K562 (cell line): ENCODE measurements at regions not wholly inside any gene's neighbourhood (a gene's known extent, or its start where the extent isn't known, plus 50 kb on each side); places are given as distances from the start of the nearest gene placed in this dataset.

Experiments used
- ATAC-seq: fragments of 200-7000 bp; cut with Tn5 transposase; 3 replicates; pipeline ENCODE4 v1.9.1; 2020; ENCODE audit warnings: moderate library complexity
- BruUV-seq: library from RNA; stranded (reverse); fragments of 400-500 nt; replicated peaks from 2 replicates; lab custom pipeline; 2021; lab: Mats Ljungman, UMichigan
- CTCF ChIA-PET: fragments of 300-600 bp; formaldehyde crosslinking; extraction: SDS; loops from one replicate; lab custom pipeline; 2021; ENCODE audit warnings: low intra/inter-chr PET ratio; lab: Yijun Ruan, JAX
- POLR2A ChIA-PET: fragments of 300-600, 350-650 bp; sonication (Branson Sonifier 250); formaldehyde crosslinking; extraction: SDS; loops from one replicate; lab custom pipeline; 2021; ENCODE audit warnings: antibody characterized with exemption, inconsistent platforms; lab: Yijun Ruan, JAX
- DNase-seq, 4 experiments: peaks; one replicate each; pipeline versions ENCODE4 v3.0.0 to v3.0.0-alpha.2; 2011 to 2018; ENCODE audit warnings: low spot score in 3 of 4, mixed read lengths in 3 of 4; ENCODE audit errors: extremely low read depth in 1 of 4
- FAIRE-seq: peaks from 2 replicates; lab custom pipeline; 2011; peaks lifted over from hg19 to GRCh38; lab: Jason Lieb, UNC
- H2AFZ ChIP-seq: 2 replicates; pipeline ENCODE4 v1.6.0; 2011; ENCODE audit warnings: low read depth, low read length, control low read depth, inconsistent platforms
- H3K27ac ChIP-seq: fragments of 200-600 bp; 3 replicates; pipeline ENCODE4 v1.8.0; 2011; ENCODE audit warnings: low read depth, mild to moderate bottlenecking, control low read depth, inconsistent platforms, low read length, moderate library complexity, mixed read lengths; ENCODE audit errors: extremely low read depth
- H3K27me3 ChIP-seq, 2 experiments: fragments of 300-600 bp in 1 of 2; 2 replicates in 1 of 2; 3 replicates in 1 of 2; pipeline versions ENCODE4 v1.6.0 to v1.8.0; 2011; ENCODE audit warnings: inconsistent platforms in 2 of 2, low read length in 2 of 2, mild to moderate bottlenecking in 1 of 2, mixed read lengths in 1 of 2, moderate library complexity in 1 of 2; ENCODE audit not compliant: control insufficient read depth in 2 of 2, insufficient read depth in 2 of 2
- H3K36me3 ChIP-seq: fragments of 300-600 bp; 3 replicates; pipeline ENCODE4 v1.8.0; 2011; ENCODE audit warnings: mild to moderate bottlenecking, low read length, inconsistent platforms; ENCODE audit not compliant: control insufficient read depth, insufficient read depth
- H3K4me1 ChIP-seq, 2 experiments: fragments of 200-600 bp in 1 of 2; replicated peaks in 1 of 2; 2 replicates in 1 of 2; 3 replicates in 1 of 2; pipeline versions ENCODE4 v1.5.1 to v1.8.0; 2011; ENCODE audit warnings: inconsistent platforms in 2 of 2, low read length in 2 of 2, mild to moderate bottlenecking in 1 of 2, mixed read lengths in 1 of 2, moderate library complexity in 1 of 2; ENCODE audit not compliant: control insufficient read depth in 2 of 2, insufficient read depth in 2 of 2
- H3K4me2 ChIP-seq: 2 replicates; pipeline ENCODE4 v1.6.1; 2011; ENCODE audit warnings: low read length, control low read depth, inconsistent platforms, mixed read lengths; ENCODE audit not compliant: insufficient read depth
- H3K4me3 ChIP-seq: fragments of 200-600 bp; sonication (generic), shearing (Covaris generic); 2 replicates; pipeline ENCODE4 v1.5.1; 2016; ENCODE audit warnings: control low read depth, inconsistent platforms
- H3K79me2 ChIP-seq: fragments of 200-600 bp; 3 replicates; pipeline ENCODE4 v1.8.0; 2011; ENCODE audit warnings: low read length, inconsistent platforms; ENCODE audit not compliant: control insufficient read depth, insufficient read depth
- H3K9ac ChIP-seq, 2 experiments: 2 replicates each; pipeline versions ENCODE4 v1.6.0 to v1.6.1; 2011; ENCODE audit warnings: low read depth in 2 of 2, low read length in 2 of 2, control low read depth in 1 of 2, inconsistent platforms in 1 of 2, mild to moderate bottlenecking in 1 of 2, mixed read lengths in 1 of 2; ENCODE audit not compliant: insufficient read depth in 1 of 2
- H3K9me1 ChIP-seq: one replicate; pipeline ENCODE4 v1.6.0; 2011; ENCODE audit warnings: inconsistent platforms, mild to moderate bottlenecking, low read length, moderate library complexity; ENCODE audit not compliant: control insufficient read depth, insufficient read depth
- H3K9me3 ChIP-seq: replicated peaks from 2 replicates; pipeline ENCODE4 v1.5.1; 2011; ENCODE audit warnings: low read depth, low read length, inconsistent platforms; ENCODE audit not compliant: control insufficient read depth, insufficient read depth
- H4K20me1 ChIP-seq: replicated peaks from 2 replicates; pipeline ENCODE4 v1.6.1; 2011; ENCODE audit warnings: low read length, inconsistent platforms, mixed read lengths; ENCODE audit not compliant: control insufficient read depth, insufficient read depth
- JUNB ChIP-seq: fragments of 450-650 bp; formaldehyde crosslinking; conservative IDR thresholded peaks from 2 replicates; pipeline ENCODE4 v1.4.0; 2020; ENCODE audit warnings: mild to moderate bottlenecking
- ZNF282 ChIP-seq: sonication (generic); formaldehyde crosslinking; IDR thresholded peaks from 2 replicates; pipeline ENCODE4 v1.8.1; 2023; ENCODE audit warnings: missing genetic modification reagents
- ZNF583 ChIP-seq: fragments of 250-450 bp; sonication (Bioruptor Pico); IDR thresholded peaks from 2 replicates; pipeline ENCODE4 v1.4.0; 2020
- WGBS: fragments of 100-300 bp; shearing (Covaris generic); methylation state at CpG from one replicate; pipeline ENCODE4 v1.1.6; 2016; ENCODE audit warnings: low coverage, mixed read lengths; ENCODE audit not compliant: insufficient coverage; ENCODE audit errors: missing lambda C conversion rate; 5-methylcytosine and 5-hydroxymethylcytosine counted together
- in situ Hi-C: fragments of 300-500 bp; cut with MboI; formaldehyde crosslinking; loops from 4 replicates; pipeline ENCODE4 v1.15.0; 2018; ENCODE audit warnings: inconsistent platforms, mixed read lengths
- intact Hi-C: fragments of 100-400 bp; cut with micrococcal nuclease; formaldehyde crosslinking; loops from 2 replicates; pipeline ENCODE4 v1.14.2; 2022
- TF ChIP-seq, protein P1 (sequence below), 2 experiments: IDR thresholded peaks; 2 replicates each; pipeline ENCODE4 v1.6.1; 2012; ENCODE audit warnings: improper control_type of control experiment in 2 of 2, low read depth in 2 of 2, low read length in 2 of 2, borderline replicate concordance in 1 of 2
- TF ChIP-seq, protein P2 (sequence below): fragments of 200-800 bp; sonication (Bioruptor generic); IDR thresholded peaks from 2 replicates; pipeline ENCODE4 v1.6.1; 2016; ENCODE audit warnings: missing genetic modification characterization, missing compliant biosample characterization
- TF ChIP-seq, protein P3 (sequence below): fragments of 250-450 bp; sonication (Bioruptor Pico); IDR thresholded peaks from 2 replicates; pipeline ENCODE4 v1.5.0; 2021

DNA sequence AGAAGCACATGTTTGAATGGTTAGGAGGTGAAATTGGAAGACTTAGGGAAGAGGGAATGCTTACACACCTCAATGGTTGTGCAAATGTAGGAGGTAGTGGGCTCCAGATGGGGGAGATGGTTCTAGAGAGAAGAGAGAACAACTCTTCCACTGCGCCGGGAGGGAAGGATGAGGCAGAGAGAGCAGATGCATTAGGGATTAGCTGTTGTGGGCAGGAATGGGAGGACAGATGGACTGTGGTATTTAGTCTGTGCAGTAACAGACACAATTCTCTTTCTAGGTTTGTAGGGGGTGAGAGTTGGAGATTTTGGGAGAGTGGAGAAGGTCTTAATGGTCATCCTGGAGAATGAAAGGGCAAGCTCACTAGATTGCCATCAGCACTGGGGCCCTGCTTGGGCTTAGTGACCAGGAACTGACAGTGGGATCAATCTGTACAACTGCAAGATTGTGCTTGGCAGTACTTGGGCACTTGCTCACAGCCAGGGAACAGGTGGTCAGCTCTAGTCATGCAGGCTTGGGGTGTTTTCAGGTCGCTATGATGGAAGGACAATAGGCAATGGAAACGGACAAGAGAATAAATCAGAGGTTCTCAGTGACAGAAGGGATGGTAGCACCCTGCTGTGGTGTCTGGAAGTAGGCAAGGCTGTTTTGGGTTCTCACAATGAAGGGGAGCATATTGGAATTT lies 182.0 kb upstream of the MYLIP start:
- WGBS = 32% methylated on average over 4 of the region's 4 CpGs
- TF ChIP-seq ZNF282 (CRISPR knock-in tag) (no peak), ZNF583 (CRISPR knock-in tag) (no peak), JUNB (CRISPR knock-in tag) (no peak)
- TF ChIP-seq, protein P1, sequence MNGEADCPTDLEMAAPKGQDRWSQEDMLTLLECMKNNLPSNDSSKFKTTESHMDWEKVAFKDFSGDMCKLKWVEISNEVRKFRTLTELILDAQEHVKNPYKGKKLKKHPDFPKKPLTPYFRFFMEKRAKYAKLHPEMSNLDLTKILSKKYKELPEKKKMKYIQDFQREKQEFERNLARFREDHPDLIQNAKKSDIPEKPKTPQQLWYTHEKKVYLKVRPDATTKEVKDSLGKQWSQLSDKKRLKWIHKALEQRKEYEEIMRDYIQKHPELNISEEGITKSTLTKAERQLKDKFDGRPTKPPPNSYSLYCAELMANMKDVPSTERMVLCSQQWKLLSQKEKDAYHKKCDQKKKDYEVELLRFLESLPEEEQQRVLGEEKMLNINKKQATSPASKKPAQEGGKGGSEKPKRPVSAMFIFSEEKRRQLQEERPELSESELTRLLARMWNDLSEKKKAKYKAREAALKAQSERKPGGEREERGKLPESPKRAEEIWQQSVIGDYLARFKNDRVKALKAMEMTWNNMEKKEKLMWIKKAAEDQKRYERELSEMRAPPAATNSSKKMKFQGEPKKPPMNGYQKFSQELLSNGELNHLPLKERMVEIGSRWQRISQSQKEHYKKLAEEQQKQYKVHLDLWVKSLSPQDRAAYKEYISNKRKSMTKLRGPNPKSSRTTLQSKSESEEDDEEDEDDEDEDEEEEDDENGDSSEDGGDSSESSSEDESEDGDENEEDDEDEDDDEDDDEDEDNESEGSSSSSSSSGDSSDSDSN (IDR thresholded peaks at IDR 0.05; ENCODE audit: borderline replicate concordance in 1 of 2, low read depth in 2 of 2, low read length in 2 of 2) = no peak
- TF ChIP-seq, protein P2, sequence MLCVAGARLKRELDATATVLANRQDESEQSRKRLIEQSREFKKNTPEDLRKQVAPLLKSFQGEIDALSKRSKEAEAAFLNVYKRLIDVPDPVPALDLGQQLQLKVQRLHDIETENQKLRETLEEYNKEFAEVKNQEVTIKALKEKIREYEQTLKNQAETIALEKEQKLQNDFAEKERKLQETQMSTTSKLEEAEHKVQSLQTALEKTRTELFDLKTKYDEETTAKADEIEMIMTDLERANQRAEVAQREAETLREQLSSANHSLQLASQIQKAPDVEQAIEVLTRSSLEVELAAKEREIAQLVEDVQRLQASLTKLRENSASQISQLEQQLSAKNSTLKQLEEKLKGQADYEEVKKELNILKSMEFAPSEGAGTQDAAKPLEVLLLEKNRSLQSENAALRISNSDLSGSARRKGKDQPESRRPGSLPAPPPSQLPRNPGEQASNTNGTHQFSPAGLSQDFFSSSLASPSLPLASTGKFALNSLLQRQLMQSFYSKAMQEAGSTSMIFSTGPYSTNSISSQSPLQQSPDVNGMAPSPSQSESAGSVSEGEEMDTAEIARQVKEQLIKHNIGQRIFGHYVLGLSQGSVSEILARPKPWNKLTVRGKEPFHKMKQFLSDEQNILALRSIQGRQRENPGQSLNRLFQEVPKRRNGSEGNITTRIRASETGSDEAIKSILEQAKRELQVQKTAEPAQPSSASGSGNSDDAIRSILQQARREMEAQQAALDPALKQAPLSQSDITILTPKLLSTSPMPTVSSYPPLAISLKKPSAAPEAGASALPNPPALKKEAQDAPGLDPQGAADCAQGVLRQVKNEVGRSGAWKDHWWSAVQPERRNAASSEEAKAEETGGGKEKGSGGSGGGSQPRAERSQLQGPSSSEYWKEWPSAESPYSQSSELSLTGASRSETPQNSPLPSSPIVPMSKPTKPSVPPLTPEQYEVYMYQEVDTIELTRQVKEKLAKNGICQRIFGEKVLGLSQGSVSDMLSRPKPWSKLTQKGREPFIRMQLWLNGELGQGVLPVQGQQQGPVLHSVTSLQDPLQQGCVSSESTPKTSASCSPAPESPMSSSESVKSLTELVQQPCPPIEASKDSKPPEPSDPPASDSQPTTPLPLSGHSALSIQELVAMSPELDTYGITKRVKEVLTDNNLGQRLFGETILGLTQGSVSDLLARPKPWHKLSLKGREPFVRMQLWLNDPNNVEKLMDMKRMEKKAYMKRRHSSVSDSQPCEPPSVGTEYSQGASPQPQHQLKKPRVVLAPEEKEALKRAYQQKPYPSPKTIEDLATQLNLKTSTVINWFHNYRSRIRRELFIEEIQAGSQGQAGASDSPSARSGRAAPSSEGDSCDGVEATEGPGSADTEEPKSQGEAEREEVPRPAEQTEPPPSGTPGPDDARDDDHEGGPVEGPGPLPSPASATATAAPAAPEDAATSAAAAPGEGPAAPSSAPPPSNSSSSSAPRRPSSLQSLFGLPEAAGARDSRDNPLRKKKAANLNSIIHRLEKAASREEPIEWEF (CRISPR knock-in tag) = no peak
- TF ChIP-seq, protein P3, sequence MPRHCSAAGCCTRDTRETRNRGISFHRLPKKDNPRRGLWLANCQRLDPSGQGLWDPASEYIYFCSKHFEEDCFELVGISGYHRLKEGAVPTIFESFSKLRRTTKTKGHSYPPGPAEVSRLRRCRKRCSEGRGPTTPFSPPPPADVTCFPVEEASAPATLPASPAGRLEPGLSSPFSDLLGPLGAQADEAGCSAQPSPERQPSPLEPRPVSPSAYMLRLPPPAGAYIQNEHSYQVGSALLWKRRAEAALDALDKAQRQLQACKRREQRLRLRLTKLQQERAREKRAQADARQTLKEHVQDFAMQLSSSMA (CRISPR knock-in tag) = no peak
- Histone ChIP-seq H3K9ac (no peak overlapping the region), H3K4me2 (no peak overlapping the region), H3K36me3 (no peaks in the 10 kb centered on the region), H3K9me1 (no peaks in the 10 kb centered on the region), H3K27me3 (no peaks in the 10 kb centered on the region), H3K79me2 (no peaks in the 10 kb centered on the region), H3K4me3 (no peak overlapping the region), H2AFZ (no peak overlapping the region), H4K20me1 (no peaks in the 10 kb centered on the region), H3K4me1 (peaks cover 6 to 22% of the 10 kb centered on the region in 2 experiments; a peak in 4 of 5 replicates), H3K9me3 (no peaks in the 10 kb centered on the region), H3K27ac (no peak overlapping the region)
- BruUV-seq = no TSS peak
- FAIRE-seq (no peak), ATAC-seq (no peak), DNase-seq (no peak)
- intact Hi-C loops = no loop called here
- ChIA-PET CTCF (no interaction called here), POLR2A (no interaction called here)
- in situ Hi-C loops = no loop called here
